ENCODE measurements at regions not wholly inside any gene's neighbourhood (a gene's known extent, or its start where the extent isn't known, plus 50 kb on each side); places are given as distances from the start of the nearest gene placed in this dataset.
"Not testable (repeated sequence)": the region's sequence is repeated elsewhere in the genome, so short reads cannot be mapped to it uniquely, and the experiment has no call there.

DNA sequence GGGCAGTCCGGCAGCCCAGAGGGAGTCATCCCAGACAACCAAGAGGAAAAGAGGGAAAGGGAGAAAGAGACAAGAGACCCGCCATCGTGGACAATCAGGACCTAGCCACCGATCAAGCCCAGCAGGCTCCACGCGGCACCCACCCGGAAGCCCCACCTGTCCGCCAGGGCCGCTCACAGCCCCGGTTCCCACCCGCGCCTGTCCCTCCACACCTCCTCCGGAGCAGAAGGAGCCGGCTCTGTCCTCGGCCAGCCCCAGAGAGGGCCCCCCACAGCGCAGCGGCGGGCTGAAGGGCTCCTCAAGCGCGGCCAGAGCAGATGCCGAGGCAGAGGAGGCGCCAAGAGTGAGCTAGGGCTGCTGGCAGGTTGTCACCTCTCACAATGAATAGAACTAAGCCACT is 784.7 kb upstream of the FBXO33 start:
- BruUV-seq (replicated peaks) = no TSS peak
- RAD21 ChIA-PET (ENCODE audit: low non-redundant PET in 1 of 2, low total read pairs in 2 of 2, uncharacterized antibody in 2 of 2, unreplicated experiment in 2 of 2) = no interaction called here

DNA sequence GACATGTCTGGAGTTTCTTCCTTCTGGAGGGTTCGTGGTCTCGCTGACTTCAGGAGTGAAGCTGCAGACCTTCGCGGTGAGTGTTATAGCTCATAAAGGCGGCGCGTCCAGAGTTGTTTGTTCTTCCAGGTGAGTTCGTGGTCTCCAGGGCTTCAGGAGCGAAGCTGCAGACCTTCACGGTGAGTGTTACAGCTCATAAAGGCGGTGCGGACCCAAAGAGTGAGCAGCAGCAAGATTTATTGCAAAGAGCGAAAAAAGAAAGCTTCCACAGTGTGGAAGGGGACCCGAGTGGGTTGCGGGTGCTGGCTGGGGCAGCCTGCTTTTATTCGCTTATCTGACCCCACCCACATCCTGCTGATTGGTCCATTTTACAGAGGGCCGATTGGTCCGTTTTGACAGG is 784.2 kb upstream of the FBXO33 start:
- H3K4me1 ChIP-seq (ENCODE audit: control insufficient read depth in 1 of 2, insufficient read depth in 2 of 2, low read length in 2 of 2); H3K79me2 ChIP-seq (ENCODE audit: insufficient read depth, low read length); H3K36me3 ChIP-seq (ENCODE audit: control insufficient read depth in 1 of 2, insufficient read depth in 2 of 2, low read length in 2 of 2); H3K4me3 ChIP-seq (replicated peaks in 1 of 2; ENCODE audit: low read depth in 1 of 2, low read length in 2 of 2); intact Hi-C loops (cut with micrococcal nuclease); H3K9ac ChIP-seq (ENCODE audit: low read length); RAD21 ChIA-PET (ENCODE audit: low non-redundant PET in 1 of 2, low total read pairs in 2 of 2, uncharacterized antibody in 2 of 2, unreplicated experiment in 2 of 2); POLR2A ChIA-PET; CTCF ChIA-PET; ATAC-seq; H3K27me3 ChIP-seq (ENCODE audit: insufficient read depth, low read length); H3K27ac ChIP-seq (ENCODE audit: low read depth, low read length); DNase-seq (ENCODE audit: low read depth, low spot score); H2AFZ ChIP-seq (ENCODE audit: low read depth, low read length, poor library complexity, severe bottlenecking); H4K20me1 ChIP-seq (ENCODE audit: insufficient read depth); H3K9me2 ChIP-seq (ENCODE audit: insufficient read depth); BruUV-seq (replicated peaks); H3K9me3 ChIP-seq (ENCODE audit: control insufficient read depth in 1 of 2, insufficient read depth in 1 of 2, low read depth in 1 of 2, low read length in 2 of 2); H3K4me2 ChIP-seq (ENCODE audit: low read length): not testable (repeated sequence)

More for the DNA sequence above, 784.7 kb upstream of the FBXO33 start:
- no peak overlapping the region for H3K9ac ChIP-seq (ENCODE audit: low read length)
- H3K79me2 ChIP-seq (ENCODE audit: insufficient read depth, low read length) = no peaks in the 10 kb centered on the region
- no peak overlapping the region for H3K4me2 ChIP-seq (ENCODE audit: low read length)
- ATAC-seq (no peak), DNase-seq (ENCODE audit: low read depth, low spot score) (no peak)
- no peaks in the 10 kb centered on the region for H3K4me1 ChIP-seq (ENCODE audit: control insufficient read depth in 1 of 2, insufficient read depth in 2 of 2, low read length in 2 of 2)
- TF ChIP-seq SRF (IDR thresholded peaks at IDR 0.05; ENCODE audit: low read depth) = no peak
- TF ChIP-seq POLR2A (IDR thresholded peaks at IDR 0.05; ENCODE audit: borderline replicate concordance, extremely low read depth, insufficient read depth, insufficient read length) = no peak
- TF ChIP-seq ZFX (IDR thresholded peaks at IDR 0.05) = no peak
- H3K27ac ChIP-seq (ENCODE audit: low read depth, low read length) = no peak overlapping the region
- H4K20me1 ChIP-seq (ENCODE audit: insufficient read depth) = no peaks in the 10 kb centered on the region
- H2AFZ ChIP-seq (ENCODE audit: low read depth, low read length, poor library complexity, severe bottlenecking) = no peak overlapping the region
- H3K36me3 ChIP-seq (ENCODE audit: control insufficient read depth in 1 of 2, insufficient read depth in 2 of 2, low read length in 2 of 2) = no peaks in the 10 kb centered on the region
- H3K4me3 ChIP-seq (replicated peaks in 1 of 2; ENCODE audit: low read depth in 1 of 2, low read length in 2 of 2) = no peak overlapping the region
- intact Hi-C loops (cut with micrococcal nuclease) = no loop called here
- no peaks in the 10 kb centered on the region for H3K27me3 ChIP-seq (ENCODE audit: insufficient read depth, low read length)
- POLR2A ChIA-PET = no interaction called here
- no peaks in the 10 kb centered on the region for H3K9me3 ChIP-seq (ENCODE audit: control insufficient read depth in 1 of 2, insufficient read depth in 1 of 2, low read depth in 1 of 2, low read length in 2 of 2)
- CTCF ChIA-PET = no interaction called here
- no peaks in the 10 kb centered on the region for H3K9me2 ChIP-seq (ENCODE audit: insufficient read depth)

- Histone ChIP-seq H3K27ac (ENCODE audit: low read depth, low read length) (no peak overlapping the region), H3K4me3 (replicated peaks in 1 of 2; ENCODE audit: low read depth in 1 of 2, low read length in 2 of 2) (no peak overlapping the region), H3K36me3 (ENCODE audit: control insufficient read depth in 1 of 2, insufficient read depth in 2 of 2, low read length in 2 of 2) (no peaks in the 10 kb centered on the region), H3K27me3 (ENCODE audit: insufficient read depth, low read length) (no peaks in the 10 kb centered on the region), H3K9me2 (ENCODE audit: insufficient read depth) (no peaks in the 10 kb centered on the region), H2AFZ (ENCODE audit: low read depth, low read length, poor library complexity, severe bottlenecking) (no peak overlapping the region), H3K9ac (ENCODE audit: low read length) (no peak overlapping the region), H4K20me1 (ENCODE audit: insufficient read depth) (no peaks in the 10 kb centered on the region), H3K79me2 (ENCODE audit: insufficient read depth, low read length) (no peaks in the 10 kb centered on the region), H3K4me1 (ENCODE audit: control insufficient read depth in 1 of 2, insufficient read depth in 2 of 2, low read length in 2 of 2) (no peaks in the 10 kb centered on the region), H3K9me3 (ENCODE audit: control insufficient read depth in 1 of 2, insufficient read depth in 1 of 2, low read depth in 1 of 2, low read length in 2 of 2) (no peaks in the 10 kb centered on the region), H3K4me2 (ENCODE audit: low read length) (no peak overlapping the region)
- ChIA-PET POLR2A (no interaction called here), RAD21 (ENCODE audit: low non-redundant PET in 1 of 2, low total read pairs in 2 of 2, uncharacterized antibody in 2 of 2, unreplicated experiment in 2 of 2) (no interaction called here), CTCF (no interaction called here)
- no TSS peak for BruUV-seq (replicated peaks)
- no peak for ATAC-seq
- no peak for TF ChIP-seq EZH2 (IDR thresholded peaks at IDR 0.05)
- TF ChIP-seq ZFX (IDR thresholded peaks at IDR 0.05) = no peak
- TF ChIP-seq SIN3A (IDR thresholded peaks at IDR 0.05; ENCODE audit: low read depth) = no peak
- no peak for TF ChIP-seq ELF1 (IDR thresholded peaks at IDR 0.05; ENCODE audit: borderline replicate concordance, low read depth)
- TF ChIP-seq YY1 (IDR thresholded peaks at IDR 0.05; ENCODE audit: extremely low read depth, insufficient replicate concordance, low read depth, low read length) = no peak
- no peak for TF ChIP-seq RAD21 (IDR thresholded peaks at IDR 0.05; ENCODE audit: low read depth)
- no peak for TF ChIP-seq POLR2A (IDR thresholded peaks at IDR 0.05; ENCODE audit: borderline replicate concordance, extremely low read depth, insufficient read depth, insufficient read length)
- no peak for TF ChIP-seq EGR1 (IDR thresholded peaks at IDR 0.05; ENCODE audit: low read depth)
- intact Hi-C loops (cut with micrococcal nuclease) = no loop called here
- DNase-seq (ENCODE audit: low read depth, low spot score) = no peak
These were observed 781.5 kb upstream of the FBXO33 start for GRCh38 chr14:40213701-40214100.
